Right lobe of liver (tissue), 4 donors: ENCODE measurements at regions not wholly inside any gene's neighbourhood (a gene's known extent, or its start where the extent isn't known, plus 50 kb on each side); places are given as distances from the start of the nearest gene placed in this dataset.

ENCODE experiments used
- POLR2A ChIP-seq: fragments of 450-650 bp; IDR thresholded peaks from one replicate; pipeline ENCODE4 v1.6.1; 2017; ENCODE audit warnings: antibody characterized with exemption, mild to moderate bottlenecking
- TF ChIP-seq, protein P1 (sequence below), 4 donors: fragments of 200-600 bp in 3 of 4; fragments of 450-650 bp in 1 of 4; IDR thresholded peaks; one replicate each; pipeline versions ENCODE4 v1.5.1 to v1.8.0; 2016 to 2022; ENCODE audit warnings: antibody characterized with exemption in 4 of 4, mild to moderate bottlenecking in 2 of 4
- donor health status: DM: no; HTN: no; CAD: no.
- donor health status: DM: no; HTN: no; CAD: no.
- donor health status: DM: no; HTN: yes; CAD: no.

DNA sequence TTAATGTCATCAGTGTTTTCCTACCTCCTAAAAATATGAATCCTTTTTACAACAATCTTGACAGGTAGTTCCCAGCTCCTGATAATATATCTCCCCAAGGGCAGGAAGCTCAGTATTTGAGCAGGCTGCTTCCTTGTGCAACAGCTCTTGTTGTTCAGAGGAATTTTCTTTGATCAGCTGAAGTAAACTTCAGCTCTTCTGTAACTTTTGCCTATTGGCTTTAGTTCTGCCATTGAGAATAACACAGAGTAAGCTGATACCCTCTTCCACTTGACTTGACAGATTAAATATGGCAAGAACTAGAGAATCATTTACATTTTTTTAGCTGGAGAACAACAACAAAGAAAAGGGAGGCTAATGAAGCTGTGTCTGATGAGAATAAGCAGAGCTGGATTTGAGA, 75.2 kb downstream of the LUZP4 start:
- no peak for TF ChIP-seq POLR2A
- TF ChIP-seq, protein P1, sequence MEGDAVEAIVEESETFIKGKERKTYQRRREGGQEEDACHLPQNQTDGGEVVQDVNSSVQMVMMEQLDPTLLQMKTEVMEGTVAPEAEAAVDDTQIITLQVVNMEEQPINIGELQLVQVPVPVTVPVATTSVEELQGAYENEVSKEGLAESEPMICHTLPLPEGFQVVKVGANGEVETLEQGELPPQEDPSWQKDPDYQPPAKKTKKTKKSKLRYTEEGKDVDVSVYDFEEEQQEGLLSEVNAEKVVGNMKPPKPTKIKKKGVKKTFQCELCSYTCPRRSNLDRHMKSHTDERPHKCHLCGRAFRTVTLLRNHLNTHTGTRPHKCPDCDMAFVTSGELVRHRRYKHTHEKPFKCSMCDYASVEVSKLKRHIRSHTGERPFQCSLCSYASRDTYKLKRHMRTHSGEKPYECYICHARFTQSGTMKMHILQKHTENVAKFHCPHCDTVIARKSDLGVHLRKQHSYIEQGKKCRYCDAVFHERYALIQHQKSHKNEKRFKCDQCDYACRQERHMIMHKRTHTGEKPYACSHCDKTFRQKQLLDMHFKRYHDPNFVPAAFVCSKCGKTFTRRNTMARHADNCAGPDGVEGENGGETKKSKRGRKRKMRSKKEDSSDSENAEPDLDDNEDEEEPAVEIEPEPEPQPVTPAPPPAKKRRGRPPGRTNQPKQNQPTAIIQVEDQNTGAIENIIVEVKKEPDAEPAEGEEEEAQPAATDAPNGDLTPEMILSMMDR (IDR thresholded peaks at IDR 0.05), result no peak
